ENCODE measurements at regions not wholly inside any gene's neighbourhood (a gene's known extent, or its start where the extent isn't known, plus 50 kb on each side); places are given as distances from the start of the nearest gene placed in this dataset.
"Not testable (repeated sequence)": the region's sequence is repeated elsewhere in the genome, so short reads cannot be mapped to it uniquely, and the experiment has no call there.

DNA sequence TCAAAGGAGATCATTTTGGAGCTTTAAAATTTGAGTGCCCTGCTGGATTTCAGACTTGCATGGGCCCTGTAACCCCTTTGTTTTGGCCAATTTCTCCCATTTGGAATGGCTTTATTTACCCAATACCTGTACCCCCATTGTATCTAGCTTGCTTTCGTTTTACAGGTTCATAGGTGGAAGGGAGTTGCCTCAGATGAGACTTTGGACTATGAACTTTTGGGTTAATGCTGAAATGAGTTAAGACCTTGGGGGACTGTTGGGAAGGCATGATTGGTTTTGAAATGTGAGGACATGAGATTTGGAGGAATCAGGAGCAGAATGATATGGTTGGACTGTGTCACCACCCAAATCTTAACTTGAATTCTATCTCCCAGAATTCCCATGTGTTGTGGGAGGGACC is 250.6 kb downstream of the MFSD1 start:
- DNase-seq, result not testable (repeated sequence)

DNA sequence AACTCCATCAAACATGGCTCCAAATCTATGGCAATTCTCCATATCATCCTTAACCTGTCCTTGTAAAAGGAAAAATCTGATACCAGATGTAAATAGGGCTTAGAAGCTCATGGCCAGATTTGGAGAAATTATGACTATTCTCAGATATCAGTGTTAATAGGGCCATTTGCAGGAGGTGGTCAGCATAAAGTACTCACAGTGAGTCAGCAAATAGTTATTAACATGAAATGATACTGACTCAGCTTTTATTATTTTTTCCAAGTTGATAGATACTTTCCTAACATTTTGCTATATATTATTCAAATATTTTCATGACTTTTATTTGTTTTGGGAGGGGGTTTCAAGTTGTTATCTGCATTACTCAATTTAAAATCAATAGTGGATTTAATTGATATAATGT is 255.8 kb downstream of the MFSD1 start:
- no peak for DNase-seq

DNA sequence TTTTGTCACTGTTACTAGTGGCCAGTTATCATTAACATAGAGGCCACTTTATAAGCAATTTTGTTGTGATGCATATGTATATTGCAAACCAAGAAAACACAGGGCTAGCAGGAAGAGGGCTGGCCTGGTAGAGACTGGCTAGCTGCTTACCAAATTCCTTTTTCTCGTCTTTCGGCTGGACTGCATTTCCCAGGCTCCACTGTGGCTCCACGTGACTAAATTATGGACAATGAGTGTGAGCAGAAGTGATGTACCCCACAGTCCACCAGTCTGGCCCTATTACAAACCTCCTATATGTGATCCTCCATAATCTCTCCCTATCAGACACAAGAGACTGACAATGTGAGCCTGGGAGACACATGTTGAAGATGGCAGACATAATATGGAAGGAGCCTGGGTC is 257.0 kb downstream of the MFSD1 start:
- no peak for DNase-seq

DNA sequence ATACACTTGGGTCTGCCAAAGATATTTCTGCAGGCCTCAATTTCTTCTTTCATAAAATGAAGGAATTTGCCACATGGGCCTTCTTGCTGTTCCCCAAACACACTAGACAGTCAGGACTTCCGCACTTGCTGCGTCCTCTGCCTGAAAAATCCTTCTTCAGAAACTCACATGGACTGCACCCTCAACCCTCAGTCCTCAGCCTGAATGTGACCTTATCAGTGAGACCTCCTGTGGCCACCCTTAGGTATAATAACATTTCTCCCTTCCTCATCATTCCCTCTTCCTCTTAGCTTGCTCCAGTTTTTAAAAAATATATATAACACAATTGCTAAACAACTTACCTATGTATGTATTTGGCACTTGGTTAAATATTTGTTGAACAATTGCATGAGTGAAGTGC is 257.5 kb downstream of the MFSD1 start:
- no peak for DNase-seq

DNA sequence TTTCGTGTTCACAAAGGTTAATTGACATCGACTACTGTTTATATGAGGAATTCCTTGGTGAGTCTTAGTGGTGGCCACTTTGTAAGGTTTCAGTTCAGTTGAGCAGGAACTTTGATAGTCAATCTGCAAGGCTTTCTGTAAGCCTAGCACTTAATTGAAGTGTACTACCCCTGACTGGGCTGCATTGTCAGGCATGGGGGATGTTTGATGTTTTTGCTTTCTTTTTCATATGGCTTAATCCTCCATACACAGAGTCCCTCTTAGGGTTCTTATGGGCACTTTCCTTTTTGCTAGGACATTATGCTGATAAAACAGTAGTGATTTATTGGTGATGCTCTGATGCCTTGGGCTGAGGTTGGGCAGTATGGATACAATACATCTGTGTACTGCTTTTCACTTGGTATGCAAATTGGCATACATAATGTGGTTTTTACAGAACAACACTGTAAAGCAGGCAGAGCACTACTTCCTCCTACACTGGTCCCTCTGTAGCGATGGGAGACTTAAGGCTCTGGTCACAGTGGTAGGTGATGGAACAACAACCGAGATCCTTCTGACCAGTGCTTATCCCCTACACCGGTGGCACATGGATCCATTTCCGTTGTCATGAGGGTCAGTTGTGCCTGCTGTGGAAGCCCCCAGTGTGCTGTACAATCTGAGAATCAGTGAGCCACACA is 261.0 kb downstream of the MFSD1 start:
- no peak for DNase-seq

DNA sequence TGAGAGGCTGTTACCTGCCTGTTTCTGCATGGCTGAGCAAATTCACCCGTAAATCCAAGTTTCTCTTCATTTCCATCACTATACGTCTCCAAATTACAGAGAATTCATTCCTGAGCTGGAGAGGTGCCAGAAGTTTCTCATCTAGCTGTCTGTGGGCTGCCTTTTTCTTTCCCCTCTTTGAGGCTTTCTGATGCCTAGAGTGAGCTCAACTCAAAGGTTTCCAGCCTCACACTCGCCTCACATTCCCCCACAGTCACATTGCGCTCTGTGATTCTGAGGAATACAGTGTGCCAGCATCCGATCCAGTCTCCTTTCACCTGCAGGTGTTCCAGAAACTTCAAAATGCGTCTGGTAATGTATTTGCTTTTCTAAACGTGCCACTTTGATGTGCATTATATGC is 267.2 kb downstream of the MFSD1 start, which contains the start of gene IQCJ:
IQCJ (plus strand) TSS at position 229 of the 400 bp plus-strand sequence.
- DNase-seq, result no peak

DNA sequence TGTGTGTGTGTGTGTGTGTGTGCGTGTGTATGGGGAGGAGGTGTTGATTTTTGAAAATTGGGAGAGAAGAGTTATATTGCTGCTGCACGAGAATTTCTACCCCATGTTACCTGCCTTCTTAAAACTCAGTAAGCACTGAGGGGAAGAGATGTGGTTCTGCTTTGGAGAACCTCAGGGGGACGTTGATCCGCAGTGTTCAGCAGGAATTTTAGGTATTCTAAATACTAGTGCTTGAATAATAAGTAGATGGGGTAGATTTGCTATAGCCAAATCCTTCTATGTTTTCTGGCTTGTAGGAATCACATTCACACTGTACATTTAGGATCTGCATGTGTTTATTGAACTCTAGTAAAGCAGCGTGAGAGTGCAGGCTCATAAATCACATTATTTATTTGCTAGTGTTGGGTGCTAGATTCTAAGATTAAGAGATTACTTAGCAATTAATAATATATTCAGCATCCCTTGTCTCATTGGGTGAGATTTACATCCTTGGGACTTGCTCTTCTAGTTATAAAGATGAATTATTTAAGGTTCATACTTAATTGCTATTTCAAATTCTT is 268.1 kb downstream of the MFSD1 start:
- DNase-seq, result no peak

DNA sequence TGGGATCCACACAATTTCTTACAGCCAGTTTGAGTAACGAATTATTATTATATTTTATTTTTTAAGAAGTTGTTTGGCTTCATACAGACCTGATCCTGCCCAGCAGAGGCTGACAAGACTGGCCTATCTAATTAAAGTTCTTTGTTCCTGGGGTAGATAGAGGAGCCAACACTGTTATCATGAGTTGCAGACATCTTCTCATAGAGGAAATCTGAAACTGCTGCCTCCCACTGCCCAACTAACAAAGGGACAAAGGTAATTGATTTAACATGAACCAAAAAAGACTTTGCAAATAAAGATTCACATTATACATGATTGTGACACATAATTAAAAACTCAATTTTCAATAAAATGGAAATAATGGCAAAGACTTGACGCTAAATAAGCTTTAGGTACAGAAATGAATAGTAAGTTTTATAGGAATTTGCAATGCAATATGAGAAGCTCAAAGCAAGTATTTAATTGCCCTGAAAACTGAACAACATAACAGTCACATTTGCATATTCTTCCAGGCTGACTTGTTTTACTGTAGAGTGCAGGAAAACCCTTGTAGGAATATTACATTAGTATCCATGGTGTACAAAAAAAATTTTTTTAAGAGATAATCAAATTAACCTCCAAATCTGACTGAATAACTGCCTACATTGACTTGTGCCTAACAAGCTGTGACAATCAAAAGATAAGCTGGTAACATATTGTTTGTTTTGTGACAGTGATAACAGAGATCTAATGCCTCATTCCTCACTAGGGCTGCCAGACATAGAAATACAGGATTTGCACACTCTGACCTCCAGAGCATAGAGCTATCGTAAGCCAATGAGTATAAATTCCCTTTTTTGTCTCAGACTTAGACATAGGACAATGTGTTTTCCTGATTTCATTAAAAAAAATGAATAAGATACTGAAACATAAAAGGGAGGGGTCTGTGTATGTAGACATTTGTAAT is 273.2 kb downstream of the MFSD1 start:
- no peak for DNase-seq

DNA sequence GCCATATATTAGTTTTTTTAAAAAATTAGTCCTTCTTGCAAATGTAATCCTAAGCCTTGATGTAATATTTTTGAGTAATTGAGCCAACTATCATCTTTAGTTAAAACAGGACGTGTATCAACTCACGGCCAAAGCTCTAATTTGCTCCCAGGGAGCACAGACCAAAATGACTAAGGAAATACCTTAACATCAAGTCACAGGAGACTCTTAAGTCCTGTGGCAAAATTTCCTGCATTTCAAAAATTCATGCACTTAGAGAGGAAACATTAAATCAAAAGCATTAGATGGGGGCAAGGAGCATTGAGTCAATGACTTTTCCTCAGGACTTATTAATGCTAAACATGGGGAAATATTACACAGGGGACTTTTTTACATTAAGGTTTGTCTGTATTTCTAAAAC is 276.0 kb downstream of the MFSD1 start:
- DNase-seq, result no peak

DNA sequence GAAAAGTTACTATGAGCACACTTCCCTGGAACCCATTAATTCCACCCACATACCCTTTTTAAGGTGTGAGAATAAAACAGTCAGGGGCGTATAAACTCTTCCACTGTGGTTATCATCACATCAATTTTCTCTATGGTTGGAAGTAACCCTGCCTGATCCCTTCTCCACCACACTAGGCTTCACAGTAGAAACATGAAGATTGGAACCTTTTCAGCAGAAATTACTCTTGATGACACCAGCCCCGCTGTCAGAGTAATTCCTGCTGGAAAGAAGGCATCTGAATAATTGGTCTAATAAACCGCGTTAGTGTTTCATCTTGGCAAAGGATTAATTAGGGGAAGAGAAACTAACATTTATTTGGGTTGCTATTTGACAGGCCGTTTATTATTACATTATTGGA is 278.4 kb downstream of the MFSD1 start:
- DNase-seq, result no peak

DNA sequence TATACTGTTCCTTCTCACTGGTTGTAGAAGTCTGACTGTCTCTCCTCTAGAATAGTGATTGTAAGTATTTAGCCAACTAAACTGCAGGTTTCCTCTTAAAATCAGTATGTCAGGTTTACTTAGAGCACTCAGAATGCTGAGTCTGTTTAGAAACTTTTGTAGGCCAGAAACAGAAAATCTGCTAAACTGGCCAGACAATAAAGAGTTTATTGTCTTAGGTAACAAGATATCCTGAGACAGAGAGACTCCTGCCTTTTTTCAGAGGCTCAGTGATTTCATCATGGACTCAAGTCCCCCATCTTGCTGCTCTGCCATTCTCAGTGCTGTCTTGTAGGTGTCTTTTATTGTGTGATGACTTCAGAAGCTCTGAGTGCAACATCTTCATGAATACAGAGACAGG is 279.0 kb downstream of the MFSD1 start:
- no peak for DNase-seq

DNA sequence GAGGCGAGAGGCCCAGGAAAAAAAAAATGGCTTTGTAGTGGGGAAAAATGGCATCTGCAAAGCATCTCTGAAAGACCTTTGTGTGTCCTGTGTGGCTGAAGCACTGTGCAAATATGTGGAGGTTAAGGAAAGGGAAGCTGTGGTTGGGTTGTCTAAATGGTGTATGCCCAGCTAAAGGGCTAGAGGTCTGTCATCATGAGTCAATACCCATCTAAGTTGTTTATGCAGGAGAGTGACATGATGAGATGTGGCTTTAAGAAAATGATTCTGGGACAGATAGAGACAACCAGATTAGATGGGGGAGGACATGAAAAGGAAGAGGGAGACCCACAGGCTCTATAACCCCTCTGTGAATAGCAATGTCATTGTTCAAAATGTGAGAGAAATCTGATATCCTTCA is 280.7 kb downstream of the MFSD1 start:
- no peak for DNase-seq

DNA sequence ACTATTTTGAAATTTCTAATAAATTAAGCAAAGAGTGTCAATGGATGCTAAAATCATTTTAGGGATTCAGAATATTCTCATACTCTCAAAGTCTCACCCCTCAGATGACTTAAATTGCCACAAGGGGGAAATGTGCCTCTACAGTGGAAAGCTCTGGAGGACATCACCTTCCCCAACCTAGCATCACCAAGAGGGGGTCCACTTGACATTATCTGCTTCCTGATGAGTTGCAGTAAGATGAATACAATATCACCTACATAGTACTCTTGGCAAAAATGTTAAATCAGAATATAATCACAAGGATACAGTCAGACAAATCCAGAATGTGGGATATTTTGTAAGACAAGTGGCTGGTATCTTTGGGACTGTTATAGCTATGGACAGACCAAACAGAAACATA is 290.1 kb downstream of the MFSD1 start:
- DNase-seq, result no peak

DNA sequence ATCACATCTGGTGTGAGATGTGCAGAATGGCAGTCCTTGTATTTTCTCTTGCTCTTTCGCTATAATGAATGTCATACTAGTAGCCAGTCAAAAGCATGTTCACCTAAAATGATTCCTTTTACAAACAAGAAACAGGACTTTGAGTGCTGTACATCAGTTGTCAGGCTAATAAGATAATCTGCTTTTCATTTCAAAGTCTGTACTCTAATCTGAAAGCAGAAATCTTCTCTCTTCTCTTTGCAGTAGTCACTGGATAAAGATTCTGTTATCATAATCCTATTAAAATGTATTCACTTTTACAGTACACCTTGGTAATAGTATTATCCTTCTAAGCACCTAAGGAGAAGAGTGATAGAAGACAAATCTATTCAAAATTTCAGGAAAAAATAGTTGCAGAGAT is 300.1 kb downstream of the MFSD1 start:
- no peak for DNase-seq

DNA sequence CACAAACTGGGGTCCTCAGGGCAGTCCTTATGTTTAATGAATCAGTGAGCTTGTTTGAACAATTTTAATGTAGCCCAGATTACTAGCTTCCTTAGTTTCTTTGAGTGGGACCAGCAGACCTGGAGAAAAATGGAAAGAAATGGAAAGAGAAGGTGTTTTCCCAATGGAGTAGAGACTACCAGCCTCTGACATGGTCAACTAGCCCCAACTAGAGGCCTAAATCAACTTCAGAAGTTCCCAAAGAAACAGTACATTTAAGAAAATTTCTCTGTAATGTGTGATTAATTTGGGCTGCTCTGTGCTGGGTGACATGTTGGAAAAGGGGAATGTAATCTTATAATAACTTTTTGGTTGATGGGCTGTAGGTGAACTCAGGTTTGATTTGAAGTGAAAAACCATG is 310.9 kb downstream of the MFSD1 start:
- no peak for DNase-seq

DNA sequence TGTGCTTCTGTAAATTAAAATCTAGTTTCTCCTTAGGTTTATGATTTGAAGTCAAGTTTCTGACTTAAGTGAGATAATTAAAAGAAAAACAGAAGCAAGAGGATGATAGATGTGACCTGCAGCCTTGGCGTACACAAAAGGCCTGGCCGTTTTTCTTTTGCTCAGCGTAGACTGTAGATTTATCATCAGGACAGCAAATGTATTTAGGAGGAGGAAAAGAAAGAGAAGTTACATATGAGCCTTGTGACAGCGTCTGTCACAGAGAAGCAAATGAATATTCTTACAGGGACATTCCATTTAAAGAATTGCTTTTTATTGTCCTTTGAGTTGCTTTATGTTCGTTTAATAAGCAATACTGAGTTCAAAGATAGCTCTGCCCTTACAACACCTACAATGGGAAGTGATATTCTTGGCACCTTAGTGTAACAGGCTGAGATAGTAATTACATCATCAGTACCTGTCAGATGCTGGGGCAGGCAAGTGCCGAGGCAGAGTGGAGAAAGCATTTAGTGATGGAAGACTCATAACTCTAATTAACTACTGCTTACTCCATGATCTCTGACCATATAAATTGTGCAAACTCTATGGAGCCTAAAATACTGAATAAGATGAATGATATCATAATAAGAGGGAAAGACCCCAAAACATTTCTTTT is 311.5 kb downstream of the MFSD1 start:
- DNase-seq, result no peak

DNA sequence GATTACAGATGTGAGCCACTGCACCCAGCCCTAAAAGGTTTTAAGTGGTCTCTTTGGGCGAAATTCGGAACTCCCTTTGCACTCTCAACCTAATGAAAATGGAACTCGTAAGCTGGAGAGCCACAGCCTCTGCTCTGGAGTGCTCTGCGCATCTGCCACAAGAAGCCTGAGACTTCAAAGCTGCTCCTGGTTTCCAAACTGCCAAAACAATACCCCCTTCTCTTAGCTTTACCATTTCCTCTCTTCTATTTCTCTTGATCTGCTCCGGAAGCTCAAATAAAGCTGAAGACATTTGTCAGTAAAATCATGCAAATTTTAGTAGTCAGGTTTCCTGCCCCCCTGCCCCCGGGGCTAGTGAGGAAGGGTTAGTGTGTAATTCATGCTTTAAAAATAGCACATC is 312.7 kb downstream of the MFSD1 start:
- DNase-seq, result no peak

DNA sequence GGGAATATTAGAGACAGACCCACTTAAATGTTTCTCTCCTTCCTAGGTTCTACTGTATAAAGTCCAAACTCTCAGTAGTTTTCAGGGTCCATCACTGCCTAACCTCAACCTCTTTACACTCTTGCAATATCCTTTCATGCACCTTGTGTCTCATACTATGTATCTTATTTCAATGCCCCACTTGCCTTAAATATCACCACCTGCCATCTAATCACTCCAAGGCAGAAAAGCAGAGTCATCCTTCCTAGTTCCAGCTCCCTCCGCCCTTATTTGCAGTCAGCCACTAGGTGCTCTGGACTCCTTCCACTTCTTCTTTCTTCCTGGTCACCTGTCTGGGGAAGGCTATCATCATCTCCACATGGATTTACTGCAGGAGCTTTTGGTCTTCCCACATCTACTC is 322.0 kb downstream of the MFSD1 start:
- no peak for DNase-seq

DNA sequence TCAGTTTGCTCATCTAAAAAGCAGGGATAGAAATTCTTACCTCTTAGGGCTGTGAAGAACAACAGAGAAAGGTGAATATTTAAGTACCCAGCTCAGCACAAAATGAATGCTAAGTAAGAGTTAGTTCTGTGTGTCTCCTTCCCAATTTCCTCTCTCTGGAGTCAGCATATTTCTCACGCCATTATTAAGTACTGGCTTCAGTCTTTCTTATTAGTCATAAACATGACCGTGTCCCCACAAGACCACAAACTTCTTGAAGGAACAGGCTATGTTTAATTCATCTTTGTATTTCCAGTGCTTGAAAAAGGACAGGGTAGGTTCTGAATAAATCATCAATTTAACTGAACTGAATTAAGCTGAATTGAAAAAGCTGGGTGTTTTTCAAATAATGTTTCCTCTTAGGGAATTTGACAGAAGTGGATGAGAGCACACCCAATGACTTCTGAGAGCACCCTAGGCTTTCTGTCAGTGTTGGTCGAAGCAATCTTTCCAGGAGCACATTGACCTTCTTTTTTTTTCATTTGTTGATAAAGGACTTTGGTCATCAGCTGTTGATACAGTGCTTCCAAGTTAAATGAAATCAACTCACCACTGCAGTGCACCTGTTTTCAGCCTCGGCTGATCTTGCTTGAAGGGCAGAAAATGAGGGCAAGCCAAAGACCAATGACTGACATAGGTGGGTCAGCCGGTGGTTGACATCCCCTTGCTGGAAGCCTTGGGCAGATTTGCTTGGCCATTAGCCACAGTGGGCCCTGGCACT is 324.6 kb downstream of the MFSD1 start:
- DNase-seq, result no peak

DNA sequence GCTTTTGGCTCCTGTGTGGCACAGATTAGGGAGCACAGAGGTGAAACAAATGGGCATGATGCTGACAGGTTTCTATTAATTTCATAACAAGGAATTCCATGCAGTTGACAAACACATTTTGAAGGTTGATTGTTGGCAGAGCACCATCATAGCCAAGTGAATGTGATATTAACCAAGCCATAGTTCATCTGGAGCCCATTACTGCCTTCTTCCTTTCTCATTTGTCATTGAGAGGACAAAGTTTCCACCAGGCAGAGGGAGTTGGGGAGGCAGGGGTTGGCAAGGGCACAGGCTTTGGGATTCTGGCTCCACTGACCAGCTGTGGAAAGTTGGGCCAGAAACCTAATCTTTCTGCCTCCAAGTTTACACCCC is 325.2 kb downstream of the MFSD1 start:
- no peak for DNase-seq

DNA sequence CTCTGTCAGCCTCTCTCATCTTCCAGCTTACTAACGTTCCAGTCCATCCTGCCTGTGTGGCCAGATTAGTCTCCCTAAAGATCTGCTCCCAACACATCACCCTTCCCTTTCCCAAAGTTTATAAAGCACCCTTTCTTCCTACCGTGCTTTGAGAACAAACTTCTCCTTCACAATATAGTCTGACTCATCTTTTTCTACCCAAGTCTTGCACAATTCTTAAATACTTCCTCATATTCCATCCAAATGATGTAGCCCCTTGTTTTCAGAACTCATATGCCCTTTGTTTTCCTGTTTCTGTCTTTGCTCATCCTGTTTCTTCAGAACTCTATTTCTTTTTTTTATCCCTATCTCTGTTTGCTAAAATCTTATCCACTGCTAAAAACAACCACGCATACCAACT is 326.8 kb downstream of the MFSD1 start:
- DNase-seq, result no peak

DNA sequence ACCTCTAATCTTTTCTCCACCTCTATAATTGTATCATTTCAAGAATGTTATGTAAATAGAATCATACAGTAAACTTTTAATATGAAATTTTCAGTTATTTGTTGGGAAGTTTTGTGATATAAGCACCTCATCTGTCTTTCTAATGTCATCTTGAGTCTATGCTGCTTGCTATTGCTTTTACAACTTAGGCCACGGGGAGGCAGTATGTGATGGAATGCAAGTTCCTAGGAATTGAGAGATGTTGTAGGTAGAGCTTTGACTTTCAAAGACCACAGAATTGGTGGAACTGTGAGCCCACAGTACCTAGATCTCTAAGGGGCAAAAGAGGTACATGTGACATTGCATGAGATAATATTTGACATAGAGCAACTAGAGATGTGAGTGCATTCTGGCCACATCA is 328.3 kb downstream of the MFSD1 start:
- no peak for DNase-seq

DNA sequence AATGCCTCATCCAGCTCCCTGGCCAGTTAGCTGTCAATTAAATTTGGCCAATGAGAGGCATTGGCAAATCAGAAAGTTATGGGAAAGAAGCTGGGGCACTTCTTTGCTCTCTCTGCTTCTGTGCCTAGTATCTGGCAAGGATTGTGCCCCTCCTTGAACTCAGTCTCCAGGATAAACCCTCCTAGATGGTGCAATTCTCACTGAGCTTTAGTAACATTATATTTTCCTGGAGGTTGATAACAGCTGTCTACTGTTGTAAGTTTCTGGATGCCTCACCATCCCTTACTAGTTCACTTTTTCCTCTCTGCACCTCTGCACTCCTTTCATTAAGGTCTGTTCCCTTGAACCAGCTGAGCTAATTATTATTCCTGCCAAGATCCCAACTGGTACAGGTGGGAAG is 329.5 kb downstream of the MFSD1 start:
- DNase-seq, result no peak

Measured in CD4-positive, alpha-beta T cell treated with Interleukin-15 for 1 hour (primary cell).